GM20000 (cell line): ENCODE measurements at regions not wholly inside any gene's neighbourhood (a gene's known extent, or its start where the extent isn't known, plus 50 kb on each side); places are given as distances from the start of the nearest gene placed in this dataset.

Source experiments
- DNase-seq: peaks from one replicate; pipeline ENCODE4 v3.0.0; 2012; ENCODE audit warnings: low spot score
- TF ChIP-seq, protein P1 (sequence below): IDR thresholded peaks from 2 replicates; pipeline ENCODE4 v1.5.1; 2012; ENCODE audit warnings: mild to moderate bottlenecking, control low read depth; ENCODE audit errors: extremely low read depth, missing control alignments

DNA sequence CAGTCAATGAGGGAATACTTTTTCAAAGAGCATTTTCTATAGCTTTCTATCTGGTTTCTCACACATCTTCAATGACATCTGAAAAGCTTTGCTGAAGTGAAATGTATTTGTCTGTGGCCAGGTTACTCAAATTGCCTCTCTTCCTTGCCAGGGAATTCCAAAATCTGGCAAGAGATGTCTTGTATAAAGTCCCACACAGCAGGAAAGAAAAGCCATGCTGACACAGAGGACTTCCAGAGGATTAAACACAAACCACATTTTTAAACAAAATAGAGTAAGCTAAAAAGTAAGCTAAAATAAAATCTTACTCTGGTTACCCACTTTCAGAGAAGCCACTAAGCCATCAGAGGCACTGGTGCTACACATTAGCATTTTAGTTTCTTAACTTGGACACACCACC is 93.1 kb upstream of the BCAR3 start:
- TF ChIP-seq, protein P1, sequence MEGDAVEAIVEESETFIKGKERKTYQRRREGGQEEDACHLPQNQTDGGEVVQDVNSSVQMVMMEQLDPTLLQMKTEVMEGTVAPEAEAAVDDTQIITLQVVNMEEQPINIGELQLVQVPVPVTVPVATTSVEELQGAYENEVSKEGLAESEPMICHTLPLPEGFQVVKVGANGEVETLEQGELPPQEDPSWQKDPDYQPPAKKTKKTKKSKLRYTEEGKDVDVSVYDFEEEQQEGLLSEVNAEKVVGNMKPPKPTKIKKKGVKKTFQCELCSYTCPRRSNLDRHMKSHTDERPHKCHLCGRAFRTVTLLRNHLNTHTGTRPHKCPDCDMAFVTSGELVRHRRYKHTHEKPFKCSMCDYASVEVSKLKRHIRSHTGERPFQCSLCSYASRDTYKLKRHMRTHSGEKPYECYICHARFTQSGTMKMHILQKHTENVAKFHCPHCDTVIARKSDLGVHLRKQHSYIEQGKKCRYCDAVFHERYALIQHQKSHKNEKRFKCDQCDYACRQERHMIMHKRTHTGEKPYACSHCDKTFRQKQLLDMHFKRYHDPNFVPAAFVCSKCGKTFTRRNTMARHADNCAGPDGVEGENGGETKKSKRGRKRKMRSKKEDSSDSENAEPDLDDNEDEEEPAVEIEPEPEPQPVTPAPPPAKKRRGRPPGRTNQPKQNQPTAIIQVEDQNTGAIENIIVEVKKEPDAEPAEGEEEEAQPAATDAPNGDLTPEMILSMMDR, result no peak

DNA sequence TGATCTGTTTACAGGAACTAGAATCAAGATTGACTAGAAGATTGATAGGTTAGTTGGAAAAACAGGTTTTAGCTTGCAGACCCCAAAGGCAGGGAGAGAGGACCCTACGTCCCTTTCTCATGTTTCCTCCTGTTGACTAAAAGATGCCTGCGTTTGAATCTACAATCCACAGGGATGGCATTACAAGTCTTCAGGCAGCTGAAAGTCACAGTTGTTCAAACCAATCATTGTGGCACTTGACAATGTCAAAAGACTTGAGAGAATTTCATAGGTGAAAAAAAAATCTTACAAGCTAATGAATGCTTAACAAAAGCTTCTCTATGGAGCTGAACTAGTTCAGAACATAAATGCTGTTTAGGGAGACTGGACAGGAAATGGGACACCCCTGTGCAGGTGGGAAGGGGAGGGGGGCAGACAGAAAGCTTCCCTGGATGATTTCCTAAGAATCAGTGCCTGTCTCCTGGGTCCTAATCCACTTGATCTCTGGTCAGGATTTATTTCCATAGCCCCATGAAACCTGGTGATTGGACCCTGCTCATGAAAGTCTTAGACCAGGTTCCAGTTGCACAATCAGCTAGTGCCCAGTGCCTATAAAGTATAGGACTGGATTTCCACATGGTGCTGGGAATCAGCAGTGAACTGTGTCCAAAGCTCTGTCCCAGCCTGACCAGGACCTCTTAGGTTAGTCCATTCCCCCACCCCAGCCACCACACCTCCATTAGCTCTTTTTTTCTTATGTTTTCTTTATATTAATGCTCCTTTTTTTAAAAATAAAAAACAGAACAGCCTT is 91.6 kb upstream of the BCAR3 start:
- TF ChIP-seq, protein P1, result no peak
- DNase-seq, result no peak

More for the DNA sequence above, 93.1 kb upstream of the BCAR3 start:
- no peak for DNase-seq

- TF ChIP-seq, protein P1, result no peak
- no peak for DNase-seq
These were observed 90.2 kb upstream of the BCAR3 start for GRCh38 chr1:93771843-93772242.

DNA sequence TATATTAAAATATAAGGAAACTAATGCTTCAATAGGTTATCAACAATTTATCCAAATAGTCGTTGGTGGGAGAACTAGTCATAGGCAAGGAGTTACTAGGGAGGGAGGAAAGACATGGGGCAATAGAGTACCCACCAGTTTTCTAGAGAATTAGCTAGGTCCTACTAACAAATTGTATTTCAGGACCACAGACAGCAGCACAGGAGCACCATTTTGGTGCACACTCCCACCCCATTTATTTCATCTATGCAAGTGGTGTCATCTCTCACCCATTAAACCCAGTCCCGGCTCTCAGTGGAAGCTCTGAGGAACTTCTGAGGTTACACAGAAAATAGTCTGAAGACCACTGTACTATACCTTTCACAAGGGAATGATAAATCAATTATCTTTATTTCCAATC is 89.0 kb upstream of the BCAR3 start:
- DNase-seq, result no peak
- TF ChIP-seq, protein P1, result no peak

GRCh38 chr1:93769777-93770176 is 88.1 kb upstream of the BCAR3 start:
- TF ChIP-seq, protein P1, result no peak
- DNase-seq, result no peak

- TF ChIP-seq, protein P1, result no peak
- no peak for DNase-seq
These were observed 86.8 kb upstream of the BCAR3 start for GRCh38 chr1:93768380-93768863.

DNA sequence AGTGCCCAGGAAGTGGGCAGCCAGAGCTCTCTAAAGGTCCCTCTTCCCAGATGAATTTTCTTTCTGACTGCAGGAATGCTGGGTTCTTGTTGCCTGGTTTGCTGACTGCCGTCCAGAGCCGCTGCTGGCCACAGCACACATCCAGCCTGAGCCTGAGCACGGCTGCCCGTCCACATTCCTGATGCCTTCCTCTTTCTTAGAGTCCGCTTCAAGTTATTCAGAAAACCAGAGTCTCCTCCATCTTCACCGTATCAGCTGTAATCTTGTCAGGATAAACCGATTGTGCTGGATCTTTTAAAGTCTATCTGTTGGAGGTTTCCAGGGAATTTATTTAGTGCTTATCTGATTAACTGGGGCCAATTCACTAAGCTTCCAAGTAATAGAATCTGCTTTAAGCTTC is 84.8 kb upstream of the BCAR3 start:
- TF ChIP-seq, protein P1, result no peak
- DNase-seq, result no peak
